ENCODE measurements at regions not wholly inside any gene's neighbourhood (a gene's known extent, or its start where the extent isn't known, plus 50 kb on each side); places are given as distances from the start of the nearest gene placed in this dataset.

DNA sequence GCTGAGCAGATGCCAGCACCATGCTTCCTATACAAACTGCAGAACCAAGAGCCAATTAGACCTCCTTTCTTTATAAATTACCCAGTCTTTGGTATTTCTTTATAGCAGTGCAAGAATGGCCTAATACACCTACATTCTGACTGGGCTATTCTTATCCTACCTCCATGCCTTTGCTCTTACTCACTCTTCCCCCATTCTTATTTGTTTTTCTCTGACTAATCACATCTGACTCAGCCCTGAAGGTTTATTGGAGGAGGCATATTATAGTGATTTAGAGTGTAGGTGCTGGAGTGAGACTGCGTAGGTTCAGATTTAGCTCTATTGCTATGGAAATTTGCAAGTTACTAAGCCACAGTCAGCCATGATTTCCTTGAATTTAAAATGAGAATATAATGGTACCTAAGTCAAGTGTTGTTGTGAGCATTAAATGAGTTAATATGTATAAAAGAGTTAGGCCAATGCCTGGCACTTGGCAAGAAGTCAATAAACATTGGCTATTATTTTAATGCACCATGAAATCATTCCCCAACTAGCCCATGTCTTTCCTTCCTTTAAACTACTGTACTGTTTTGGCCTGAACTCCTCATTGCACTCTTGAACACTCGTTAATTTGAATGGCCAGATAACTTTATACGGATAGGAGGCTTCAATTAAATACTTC, 531.2 kb upstream of the ZNF608 start:
- H3K4me3 ChIP-seq (ENCODE audit: low read depth, low read length), result no peak overlapping the region
- peak; percentile 72 for DNase-seq (ENCODE audit: low read depth)

DNA sequence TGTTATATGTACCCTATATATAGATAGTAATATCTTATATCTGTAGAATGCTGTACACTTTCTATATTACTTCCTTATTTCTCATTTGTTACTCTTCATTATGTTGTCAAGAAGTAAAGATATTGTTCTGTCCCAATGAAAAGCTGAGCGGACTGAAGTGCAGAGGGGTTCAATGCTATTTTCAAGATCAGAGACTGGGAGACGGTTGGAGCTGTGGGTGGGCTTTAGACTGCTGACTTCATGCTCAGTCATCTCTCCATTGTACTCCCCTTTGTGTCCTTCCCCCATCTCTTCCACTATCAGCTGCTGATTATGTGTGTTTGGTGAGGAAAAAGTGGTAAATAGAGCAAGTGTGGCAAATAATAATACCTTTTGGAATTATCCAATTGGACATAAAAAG, 532.3 kb upstream of the ZNF608 start:
- DNase-seq (ENCODE audit: low read depth), result no peak
- no peak overlapping the region for H3K4me3 ChIP-seq (ENCODE audit: low read depth, low read length)

DNA sequence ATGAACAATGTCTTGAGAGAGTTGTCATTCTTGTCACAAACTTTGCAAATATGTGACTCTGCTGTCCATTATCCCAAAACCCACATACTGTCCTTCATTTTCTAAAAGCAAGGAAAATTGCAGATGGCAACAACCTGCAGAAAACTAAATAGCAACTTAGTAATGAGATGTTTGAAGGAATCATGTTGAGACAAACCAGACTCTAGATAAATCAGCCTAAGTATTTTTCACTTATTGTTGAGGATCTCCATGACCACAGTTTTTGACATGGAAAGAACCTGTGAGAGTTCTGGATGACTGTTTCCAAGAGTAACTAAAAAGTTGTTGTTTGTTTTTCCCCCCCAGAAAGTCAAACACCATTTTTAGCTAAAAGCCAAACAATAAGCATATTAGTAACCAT, 535.2 kb upstream of the ZNF608 start:
- H3K4me3 ChIP-seq (ENCODE audit: low read depth, low read length), result no peak overlapping the region
- no peak for DNase-seq (ENCODE audit: low read depth)

DNA sequence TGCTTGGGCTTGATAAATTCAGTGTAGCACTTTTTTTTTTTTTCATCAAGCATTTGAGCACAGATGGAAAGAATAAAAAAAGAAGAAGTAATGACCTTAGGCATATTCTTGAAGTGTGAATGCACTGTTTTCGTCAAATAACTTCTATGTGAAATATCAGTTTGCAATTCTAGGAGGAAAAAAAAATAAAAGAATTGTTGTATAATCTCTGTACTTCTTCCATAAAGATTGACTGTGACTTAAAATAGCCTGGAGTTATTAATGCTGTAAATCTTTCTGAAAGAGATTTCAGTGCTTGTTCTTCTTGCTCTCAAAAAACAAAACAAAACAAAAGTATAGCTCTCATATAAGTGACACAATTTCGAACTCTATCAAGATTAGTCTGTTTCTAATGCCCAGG, 536.9 kb upstream of the ZNF608 start:
- H3K4me3 ChIP-seq (ENCODE audit: low read depth, low read length), result no peak overlapping the region
- no peak for DNase-seq (ENCODE audit: low read depth)

DNA sequence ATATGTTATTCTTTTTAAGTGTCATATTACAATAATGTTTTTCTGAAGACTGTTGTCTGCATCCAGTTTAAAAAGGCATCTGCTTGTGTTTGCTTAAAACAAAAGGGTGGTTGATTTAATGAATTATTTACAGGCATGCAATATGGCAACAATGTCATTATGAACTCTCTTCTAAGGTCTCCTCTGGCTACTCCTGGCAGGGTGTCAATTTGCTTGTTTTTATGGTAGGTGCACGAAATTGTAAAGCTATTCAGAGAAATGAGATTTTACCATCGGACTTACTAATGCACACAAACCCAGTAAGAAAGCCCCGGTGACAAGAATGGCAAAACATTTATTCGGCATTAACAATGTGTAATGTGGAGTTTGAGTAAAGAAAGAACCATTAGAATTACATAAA, 539.8 kb upstream of the ZNF608 start:
- H3K4me3 ChIP-seq (ENCODE audit: low read depth, low read length), result no peak overlapping the region
- DNase-seq (ENCODE audit: low read depth), result no peak

DNA sequence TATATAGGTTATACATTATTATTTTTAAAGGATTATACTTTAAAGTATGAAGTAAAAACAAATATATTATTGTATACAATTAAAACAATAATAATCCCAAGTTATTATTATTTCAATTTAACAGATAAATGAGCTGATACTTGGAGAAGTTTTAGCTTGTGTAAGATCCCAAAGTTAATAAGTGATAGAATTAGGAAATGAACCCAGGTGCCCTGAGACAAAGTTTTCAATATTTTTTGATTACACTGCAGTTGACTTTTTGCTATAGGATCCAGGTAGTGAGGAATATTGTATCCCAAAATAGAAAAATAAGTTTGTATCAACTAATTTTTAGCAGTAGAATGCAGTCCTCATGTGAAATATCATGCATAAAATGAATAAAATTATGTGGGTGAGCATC, 543.2 kb upstream of the ZNF608 start:
- no peak overlapping the region for H3K4me3 ChIP-seq (ENCODE audit: low read depth, low read length)
- no peak for DNase-seq (ENCODE audit: low read depth)

DNA sequence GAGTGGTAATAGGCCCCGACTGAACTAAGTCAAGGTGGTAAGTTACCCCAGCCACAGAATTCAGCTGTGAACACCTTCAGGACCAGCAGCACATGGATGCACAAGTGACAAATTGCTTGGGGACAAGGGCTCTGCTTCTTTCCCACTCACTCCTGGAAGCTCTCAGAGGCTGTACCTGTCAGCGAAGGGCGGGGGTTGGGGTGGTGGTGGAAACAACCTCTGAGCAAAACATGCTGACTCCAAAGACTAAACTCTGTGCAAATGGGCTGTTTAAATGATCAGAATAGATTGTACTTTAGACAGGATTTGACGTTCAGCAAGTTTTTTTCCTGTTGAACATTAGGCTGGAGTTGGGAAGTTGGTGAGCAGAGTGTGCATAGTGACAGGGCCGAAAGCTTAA, 544.5 kb upstream of the ZNF608 start:
- no peak for DNase-seq (ENCODE audit: low read depth)
- H3K4me3 ChIP-seq (ENCODE audit: low read depth, low read length), result no peak overlapping the region

DNA sequence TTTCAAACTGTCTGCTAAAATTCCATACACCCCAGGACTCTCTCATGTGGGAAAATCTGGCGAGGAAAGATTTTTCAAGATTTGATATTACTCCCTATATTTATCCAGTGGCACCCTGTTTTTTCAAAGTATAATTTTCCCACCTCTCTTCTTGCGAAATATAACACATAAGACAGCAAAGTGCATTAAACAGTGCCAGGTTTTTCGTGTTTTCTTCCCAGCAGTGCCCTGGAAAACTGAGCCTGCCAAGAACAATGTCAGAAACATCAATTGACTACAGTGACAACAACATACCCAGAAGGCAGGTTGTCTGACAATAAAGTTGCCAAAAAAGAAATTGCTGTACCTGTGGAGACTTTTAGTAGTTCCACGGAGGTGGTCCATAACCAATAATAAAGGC, 545.0 kb upstream of the ZNF608 start:
- DNase-seq (ENCODE audit: low read depth), result no peak
- no peak overlapping the region for H3K4me3 ChIP-seq (ENCODE audit: low read depth, low read length)

DNA sequence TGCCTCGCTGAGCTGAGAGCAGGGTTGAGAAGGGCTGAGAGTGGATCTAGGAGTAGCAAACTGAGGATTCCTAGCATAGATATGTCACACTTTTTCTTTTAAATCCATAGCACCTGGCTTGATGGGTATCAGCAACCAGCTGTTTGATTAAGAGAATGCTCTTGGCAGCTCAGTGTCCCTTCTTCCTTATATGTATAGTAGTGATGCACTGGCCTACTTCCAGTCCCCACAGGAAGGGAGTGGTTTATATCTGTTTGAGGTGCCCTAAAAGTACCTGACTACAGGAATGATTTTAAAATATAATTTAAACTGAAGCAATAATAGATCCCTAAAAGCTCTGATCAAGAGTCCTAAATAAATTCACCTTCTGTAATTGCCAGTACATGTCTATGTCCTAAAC, 546.8 kb upstream of the ZNF608 start:
- H3K4me3 ChIP-seq (ENCODE audit: low read depth, low read length), result no peak overlapping the region
- DNase-seq (ENCODE audit: low read depth), result no peak

DNA sequence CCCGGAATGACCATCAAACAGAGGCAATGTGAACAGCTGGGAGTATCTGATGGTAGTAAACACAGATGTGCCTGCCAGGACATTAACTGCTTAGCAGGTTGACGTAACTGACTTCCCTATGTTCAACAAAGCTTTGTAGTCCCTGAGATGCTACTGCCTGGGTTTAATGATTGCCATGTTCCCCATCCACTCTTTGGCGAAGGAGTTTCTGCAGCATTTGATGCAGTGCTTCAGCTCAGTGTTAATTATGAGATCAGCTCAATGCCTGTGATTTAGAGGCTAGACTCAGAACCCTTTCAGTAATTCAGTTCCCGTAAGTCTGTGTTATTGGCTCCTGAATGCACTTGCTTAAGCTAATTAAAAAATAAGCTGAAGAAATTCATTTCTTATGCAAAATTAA, 547.3 kb upstream of the ZNF608 start:
- no peak for DNase-seq (ENCODE audit: low read depth)
- no peak overlapping the region for H3K4me3 ChIP-seq (ENCODE audit: low read depth, low read length)

DNA sequence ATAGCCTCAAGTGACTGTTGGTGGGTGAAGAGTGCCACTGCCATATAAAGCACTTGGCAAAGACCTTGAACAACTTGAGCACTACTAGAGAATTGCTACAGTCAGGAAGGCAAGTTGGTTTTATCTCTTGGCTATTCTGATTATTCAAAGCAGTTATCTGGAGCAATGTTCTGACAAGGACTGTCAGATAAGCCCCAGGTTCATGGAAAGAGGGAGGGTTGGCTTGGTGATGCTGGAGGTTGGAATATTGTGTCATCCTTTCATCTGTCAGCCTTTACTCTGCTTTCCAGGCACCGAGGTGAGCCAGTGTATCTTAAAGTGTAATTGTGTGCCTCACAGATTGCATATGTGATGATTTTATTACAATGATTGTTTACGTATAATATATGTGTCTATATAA, 548.4 kb upstream of the ZNF608 start:
- no peak overlapping the region for H3K4me3 ChIP-seq (ENCODE audit: low read depth, low read length)
- no peak for DNase-seq (ENCODE audit: low read depth)

DNA sequence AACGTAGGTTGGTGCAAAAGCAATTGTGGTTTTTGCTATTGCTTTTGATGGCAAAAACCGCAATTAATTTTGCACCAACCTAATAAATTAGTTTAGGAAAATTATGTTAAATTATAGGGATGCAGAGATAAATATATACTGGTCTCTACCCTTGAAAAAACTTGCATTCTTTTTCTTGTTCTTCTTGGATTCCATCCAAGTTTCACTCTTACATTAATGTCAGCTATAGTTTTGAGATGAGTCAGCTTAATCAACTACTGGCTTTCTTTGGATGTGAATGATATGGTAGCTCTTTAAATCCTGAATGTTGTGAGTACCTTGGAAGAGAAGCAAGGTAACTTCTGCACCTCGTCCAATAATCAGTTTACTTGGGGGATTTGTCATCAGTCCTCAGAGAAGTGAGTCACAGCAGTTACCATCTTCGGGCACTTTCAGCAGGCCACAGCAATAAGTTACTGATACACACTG, 549.0 kb upstream of the ZNF608 start:
- no peak for DNase-seq (ENCODE audit: low read depth)
- no peak overlapping the region for H3K4me3 ChIP-seq (ENCODE audit: low read depth, low read length)

DNA sequence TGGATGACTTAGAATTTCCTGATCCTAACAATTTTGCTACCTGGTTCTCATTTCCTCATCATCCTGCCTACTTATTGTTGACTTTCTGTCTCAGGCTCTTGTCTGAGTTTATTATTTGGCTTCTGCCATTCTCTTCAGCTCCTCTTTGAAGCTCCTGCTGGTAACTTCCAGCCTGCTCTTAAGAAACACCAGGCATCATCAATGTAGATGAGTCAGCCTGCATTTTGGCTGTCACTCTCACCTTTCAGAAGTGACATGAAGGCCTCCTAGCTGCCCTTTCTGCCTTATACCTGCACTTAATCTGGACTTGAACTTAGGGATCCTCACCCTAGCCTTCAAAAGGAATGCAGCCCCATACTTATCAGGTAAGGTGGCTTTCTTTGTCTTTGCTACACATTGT, 551.8 kb upstream of the ZNF608 start:
- DNase-seq (ENCODE audit: low read depth), result no peak
- H3K4me3 ChIP-seq (ENCODE audit: low read depth, low read length), result no peak overlapping the region

DNA sequence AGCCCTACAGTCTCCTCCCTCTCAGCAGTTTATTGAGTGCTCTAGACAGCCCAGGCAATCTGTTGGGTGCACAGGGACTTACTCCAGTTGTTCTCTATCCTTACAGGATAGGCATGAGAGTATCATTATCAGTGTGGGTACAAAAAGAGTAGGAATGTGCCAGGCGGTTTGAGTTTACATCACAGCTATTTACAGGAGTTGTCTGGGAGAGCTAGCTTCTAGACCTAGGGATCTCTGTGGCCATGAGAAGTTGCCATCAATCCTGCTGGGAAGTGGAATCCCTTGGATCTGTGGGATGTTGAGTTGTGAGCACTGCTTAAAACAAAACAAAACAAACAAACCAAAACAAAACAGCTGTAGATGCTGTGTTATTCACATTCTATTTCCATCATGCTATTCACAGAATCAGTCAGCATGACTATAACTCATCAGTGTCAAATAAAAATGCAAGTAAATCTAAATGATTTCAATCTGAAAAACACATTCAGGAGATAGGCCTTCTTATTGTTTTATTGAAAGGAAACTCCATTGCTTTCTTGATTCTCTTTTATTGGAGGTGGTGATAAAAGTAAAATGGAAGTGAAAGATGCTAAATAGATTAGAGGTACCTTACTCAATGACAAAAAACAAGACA, 552.4 kb upstream of the ZNF608 start:
- no peak overlapping the region for H3K4me3 ChIP-seq (ENCODE audit: low read depth, low read length)
- no peak for DNase-seq (ENCODE audit: low read depth)

DNA sequence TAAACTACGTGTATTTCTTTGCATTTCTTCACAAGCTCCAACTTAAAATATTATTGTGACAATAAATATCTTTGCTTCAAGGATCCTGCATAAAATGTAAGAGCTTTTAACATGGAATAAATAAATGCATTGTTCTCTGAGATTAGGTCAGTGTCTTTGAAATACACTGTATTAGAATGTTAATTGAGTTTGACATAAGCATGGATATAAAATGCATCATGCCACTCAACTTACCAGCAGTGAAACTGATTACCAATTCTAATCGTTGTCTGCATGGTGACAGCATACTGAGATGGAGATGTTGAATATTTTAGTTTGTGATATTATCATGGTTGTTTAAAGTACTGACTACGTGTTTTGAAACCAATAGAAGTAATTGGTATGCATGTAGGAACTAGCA, 555.3 kb upstream of the ZNF608 start:
- no peak overlapping the region for H3K4me3 ChIP-seq (ENCODE audit: low read depth, low read length)
- no peak for DNase-seq (ENCODE audit: low read depth)

DNA sequence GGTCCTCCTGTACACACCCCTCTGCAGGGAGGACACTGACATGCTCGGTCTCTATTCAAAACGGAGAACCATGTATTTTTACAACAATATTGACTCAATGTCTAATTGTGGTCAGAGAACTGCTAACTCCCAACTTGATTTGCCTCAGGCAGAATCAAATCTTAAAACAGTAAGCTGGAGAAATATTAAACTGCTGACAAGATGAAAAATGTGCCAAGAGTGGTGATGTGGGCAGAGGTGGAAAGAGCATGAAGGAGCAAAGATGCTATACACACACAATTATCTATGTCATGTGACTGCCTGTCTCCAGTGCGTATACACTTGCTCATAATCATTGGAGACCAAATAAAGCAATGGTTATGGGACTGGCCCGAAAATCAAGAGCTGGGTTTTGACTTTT, 556.1 kb upstream of the ZNF608 start:
- DNase-seq (ENCODE audit: low read depth), result no peak
- H3K4me3 ChIP-seq (ENCODE audit: low read depth, low read length), result no peak overlapping the region

DNA sequence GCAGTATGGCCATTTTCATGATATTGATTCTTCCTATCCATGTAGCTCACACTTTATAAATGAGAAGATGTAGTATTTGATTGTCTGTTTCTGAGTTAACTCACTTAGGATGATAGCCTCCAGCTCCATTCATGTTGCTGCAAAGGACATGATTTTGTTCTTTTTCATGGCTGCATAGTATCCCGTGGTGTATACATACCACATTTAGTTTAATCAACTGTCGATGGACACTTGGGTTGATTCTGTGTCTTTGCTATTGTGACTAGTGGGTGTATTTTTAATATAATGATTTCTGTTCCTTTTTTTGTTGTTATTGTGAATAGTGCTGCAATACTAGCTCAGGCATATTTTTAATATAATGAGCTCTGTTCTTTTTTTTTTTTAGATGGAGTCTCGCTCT, 560.3 kb upstream of the ZNF608 start:
- H3K4me3 ChIP-seq (ENCODE audit: low read depth, low read length), result no peak overlapping the region
- DNase-seq (ENCODE audit: low read depth), result no peak

DNA sequence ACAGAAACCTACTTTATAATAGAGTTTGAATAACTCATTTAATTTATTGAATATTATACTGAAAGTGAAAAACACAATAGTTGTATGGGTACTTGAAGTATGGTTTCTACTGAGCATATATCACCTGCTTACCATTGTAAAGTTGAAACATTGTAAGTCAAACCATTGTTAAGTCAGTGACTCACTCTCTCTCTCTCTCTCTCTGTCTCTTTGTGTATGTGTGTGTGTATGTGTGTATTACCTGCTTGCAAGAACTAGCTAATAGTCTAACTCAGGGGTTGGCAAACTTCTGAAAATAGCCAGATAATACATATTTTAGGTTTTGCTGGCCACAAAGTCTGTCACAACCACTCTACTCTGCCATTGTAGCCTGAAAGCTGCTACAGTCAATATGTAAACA, 564.3 kb upstream of the ZNF608 start:
- DNase-seq (ENCODE audit: low read depth), result no peak

DNA sequence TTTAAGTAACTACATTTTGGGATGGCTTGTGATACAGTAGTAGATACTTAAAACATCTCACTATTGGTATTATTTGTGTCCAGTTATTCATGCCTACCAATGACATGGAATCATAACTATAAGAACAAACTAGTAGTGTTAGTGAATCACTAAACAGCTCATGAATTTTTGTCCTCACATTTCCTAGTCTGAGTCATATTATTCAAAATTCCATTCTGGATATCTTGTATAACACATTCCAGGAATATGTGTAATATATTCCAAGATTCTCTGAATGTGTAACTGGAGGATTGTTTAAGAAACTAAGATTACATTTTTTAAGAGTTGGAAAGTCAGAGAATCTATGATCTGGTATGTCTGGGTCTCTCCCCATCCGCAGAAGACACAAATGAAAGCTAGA, 565.3 kb upstream of the ZNF608 start:
- H3K4me3 ChIP-seq (ENCODE audit: low read depth, low read length), result no peak overlapping the region
- DNase-seq (ENCODE audit: low read depth), result peak; percentile 45

More for the DNA sequence above, 564.3 kb upstream of the ZNF608 start:
- H3K4me3 ChIP-seq (ENCODE audit: low read depth, low read length), result no peak overlapping the region

DNA sequence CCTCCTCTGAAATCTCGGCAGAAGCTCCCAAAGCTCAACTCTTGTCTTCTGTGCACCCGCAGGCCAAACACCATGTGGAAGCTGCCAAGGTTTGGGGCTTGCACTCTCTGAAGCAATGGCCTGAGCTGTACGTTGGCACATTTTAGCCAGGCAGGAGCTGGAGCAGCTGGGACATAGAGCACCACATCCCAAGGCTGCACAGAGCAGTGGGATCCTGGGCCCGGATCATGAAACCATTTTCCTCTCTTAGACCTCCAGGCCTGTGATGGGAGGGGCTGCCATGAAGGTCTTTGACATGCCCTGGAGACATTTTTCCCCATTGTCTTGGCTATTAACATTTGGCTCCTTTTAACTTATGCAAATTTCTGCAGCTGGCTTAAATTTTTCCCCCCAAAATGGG, 567.1 kb upstream of the ZNF608 start:
- no peak overlapping the region for H3K4me3 ChIP-seq (ENCODE audit: low read depth, low read length)
- DNase-seq (ENCODE audit: low read depth), result no peak

DNA sequence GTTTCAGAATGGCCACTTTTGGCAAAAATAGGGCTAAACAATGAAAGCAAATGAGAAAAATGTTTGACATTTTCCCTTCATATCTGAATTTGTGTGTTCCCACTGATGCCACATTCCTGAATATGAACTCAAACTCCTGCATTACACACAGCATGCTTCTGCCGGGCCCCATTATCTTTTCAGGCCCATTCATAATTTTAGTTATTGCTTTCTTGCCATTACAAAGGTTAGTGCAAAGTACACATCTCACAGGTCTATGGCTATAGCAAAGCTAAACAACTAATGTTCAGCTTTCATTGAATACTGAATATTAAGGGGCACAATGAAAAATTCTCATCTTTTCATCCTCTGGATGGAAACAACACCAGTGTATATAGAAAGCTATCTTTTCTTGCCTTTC, 568.9 kb upstream of the ZNF608 start:
- DNase-seq (ENCODE audit: low read depth), result no peak
- no peak overlapping the region for H3K4me3 ChIP-seq (ENCODE audit: low read depth, low read length)

DNA sequence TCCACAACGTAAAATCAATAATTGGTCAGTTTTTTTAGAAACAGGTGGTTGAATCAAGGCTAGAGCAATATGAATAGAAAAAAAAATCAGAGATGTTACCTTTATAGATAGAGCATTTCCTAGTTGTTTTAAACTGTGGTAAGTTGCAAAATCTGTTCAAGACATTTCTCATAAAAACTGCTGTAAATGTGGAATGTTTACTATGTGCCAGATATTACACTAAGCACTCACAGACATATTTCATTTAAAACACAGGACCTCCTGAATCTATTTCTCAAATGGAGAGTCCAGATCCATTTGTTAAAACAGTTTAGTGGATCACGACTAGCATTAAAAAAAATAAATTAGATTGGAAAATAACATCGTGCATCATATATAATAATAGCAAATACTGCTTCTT, 570.0 kb upstream of the ZNF608 start:
- no peak for DNase-seq (ENCODE audit: low read depth)

More for the DNA sequence above, 570.0 kb upstream of the ZNF608 start:
- H3K4me3 ChIP-seq (ENCODE audit: low read depth, low read length), result no peak overlapping the region

Data from skeletal muscle cell (primary cell).